Kidney glomerular epithelial cell (primary cell): ENCODE measurements at regions not wholly inside any gene's neighbourhood (a gene's known extent, or its start where the extent isn't known, plus 50 kb on each side); places are given as distances from the start of the nearest gene placed in this dataset.

Source experiments
- DNase-seq: peaks from one replicate; lab custom pipeline; 2025; lab: John Stamatoyannopoulos, UW

DNA sequence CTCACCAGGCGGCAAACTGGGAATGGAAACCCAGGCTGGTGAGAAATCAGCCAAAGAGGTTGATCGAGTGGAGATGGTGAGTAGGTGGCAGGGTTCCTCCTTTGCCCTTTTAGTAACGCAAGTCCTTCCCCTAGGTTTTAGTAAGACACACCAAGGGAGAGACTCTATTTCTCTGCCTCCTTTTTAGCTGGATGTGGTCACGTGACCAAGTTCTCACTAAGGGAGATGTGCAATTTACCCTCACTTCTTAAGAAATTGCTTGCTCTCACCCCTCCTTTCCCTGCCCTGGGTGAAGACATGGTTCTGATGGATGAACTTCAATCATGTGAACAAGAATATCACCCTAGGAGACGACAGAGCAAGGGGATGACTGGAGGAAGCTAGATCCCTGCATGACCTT, 99.8 kb upstream of the FOXF1 start:
- no peak for DNase-seq

DNA sequence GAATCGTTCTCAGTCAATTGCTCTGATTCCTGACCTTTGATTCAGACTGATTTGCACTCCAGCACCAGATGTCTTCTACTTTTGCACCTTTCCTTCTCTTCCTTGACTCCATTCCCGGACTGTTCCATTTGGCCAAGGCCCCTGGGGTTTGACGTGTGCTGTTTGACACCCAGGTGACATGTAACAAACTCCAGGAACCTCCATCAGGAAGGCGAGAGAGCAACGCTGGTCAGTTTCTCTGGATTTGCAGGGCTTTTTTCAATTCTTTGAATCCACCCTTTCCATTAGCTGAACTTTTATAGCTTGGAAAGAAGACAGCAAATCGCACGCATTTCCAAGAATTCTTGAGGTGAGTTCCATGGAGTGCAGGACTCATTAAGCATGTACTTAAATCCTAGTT, 98.4 kb upstream of the FOXF1 start:
- no peak for DNase-seq

DNA sequence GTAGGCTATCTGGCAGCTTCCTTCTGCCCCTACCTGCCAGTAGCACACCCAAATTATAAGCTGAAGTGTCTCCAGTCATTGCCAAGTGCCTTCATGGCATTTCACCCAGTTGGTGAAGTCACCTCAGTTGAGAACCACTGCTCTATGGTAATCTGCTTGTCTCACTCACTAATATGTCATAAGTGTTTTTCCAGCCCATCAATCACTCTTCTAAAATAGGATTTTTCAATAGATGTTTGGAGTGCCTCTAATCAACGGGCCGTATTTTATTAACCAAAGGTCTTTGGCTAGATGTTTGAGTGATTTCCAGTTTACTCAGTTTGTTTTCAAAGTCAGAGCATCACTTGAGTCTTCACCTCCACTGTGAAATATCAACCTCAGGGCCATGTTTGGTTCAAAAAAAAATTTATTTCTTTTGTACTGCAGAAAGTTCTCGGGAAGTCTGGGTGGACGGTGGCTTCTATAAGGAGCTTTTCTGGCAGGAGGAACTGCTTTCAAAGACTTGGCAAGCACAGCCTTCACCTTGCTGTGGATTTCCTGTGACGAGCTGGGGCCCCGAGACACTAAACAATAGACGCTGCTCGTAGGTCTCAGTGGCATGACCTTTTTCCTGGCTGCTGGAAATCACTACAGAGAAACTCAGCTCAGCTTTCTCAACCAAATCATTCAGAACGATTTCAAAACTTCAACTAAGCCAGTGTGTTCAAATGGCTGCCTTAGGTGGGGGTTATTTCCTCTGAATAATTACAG, 95.2 kb upstream of the FOXF1 start:
- DNase-seq, result no peak

DNA sequence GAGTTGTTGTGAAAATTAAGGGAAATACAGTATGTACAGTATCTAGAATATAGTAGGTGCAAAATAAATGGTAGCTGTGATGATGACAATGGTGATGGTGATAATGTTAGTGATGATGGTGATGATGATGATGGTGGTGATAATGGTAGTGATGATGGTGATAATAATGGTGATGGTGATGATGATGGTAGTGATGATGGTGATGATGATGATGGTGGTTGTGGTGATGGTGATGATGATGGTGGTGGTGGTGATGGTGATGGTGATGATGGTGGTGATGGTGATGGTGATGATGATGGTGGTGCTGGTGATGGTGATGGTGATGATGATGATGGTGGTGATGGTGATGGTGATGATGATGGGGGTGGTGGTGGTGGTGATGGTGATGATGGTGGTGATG, 91.3 kb upstream of the FOXF1 start:
- no peak for DNase-seq

DNA sequence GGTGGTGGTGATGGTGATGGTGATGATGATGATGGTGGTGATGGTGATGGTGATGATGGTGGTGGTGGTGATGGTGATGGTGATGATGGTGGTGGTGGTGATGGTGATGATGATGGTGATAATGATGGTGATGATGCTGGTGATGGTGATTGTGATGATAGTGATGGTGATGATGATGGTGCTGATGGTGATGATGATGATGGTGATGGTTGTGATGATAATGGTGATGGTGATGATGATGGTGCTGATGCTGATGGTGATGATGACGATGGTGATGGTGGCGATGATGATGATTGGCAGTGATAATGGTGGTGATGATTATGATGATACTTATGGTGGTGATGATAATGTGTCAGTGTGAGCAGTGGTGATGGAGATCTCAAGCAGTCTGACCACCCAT, 90.8 kb upstream of the FOXF1 start:
- no peak for DNase-seq

DNA sequence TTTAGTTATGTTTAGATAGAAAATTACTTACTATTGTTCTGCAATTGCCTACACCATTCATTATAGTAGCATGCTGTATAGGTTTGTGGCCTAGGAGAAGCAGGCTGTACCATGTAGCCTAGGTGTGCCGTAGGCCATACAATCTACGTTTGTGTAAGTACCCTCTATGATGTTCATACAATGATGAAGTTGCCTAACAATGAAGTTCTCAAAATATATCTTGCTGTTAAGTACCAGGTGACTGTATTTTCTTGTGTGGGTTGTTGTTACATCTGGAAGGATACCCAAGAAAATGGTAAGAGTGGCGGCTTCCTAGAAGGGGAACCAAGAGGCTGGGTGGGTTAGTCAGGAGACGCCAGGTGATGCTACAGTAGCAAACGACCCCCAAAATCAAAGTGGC, 88.3 kb upstream of the FOXF1 start:
- DNase-seq, result no peak

DNA sequence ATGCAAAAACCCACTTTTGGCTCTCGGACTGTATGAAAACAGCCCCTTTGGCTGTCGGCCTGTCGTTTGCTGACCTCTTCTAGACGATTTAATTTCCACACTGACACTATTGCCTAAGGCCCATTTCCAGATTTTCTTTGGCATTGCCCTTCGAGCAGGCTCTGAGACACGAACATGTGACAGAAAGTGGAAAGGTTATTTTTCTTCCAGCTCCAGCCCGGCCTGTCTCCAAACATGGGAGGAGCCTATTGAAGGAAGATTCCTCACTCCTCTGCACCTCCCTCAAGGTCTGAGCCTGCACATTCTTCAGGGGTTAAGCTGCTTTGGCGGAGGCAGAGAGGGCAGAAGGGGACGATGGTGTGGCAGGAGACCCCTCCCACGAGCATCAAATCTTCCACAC, 85.9 kb upstream of the FOXF1 start:
- DNase-seq, result no peak

DNA sequence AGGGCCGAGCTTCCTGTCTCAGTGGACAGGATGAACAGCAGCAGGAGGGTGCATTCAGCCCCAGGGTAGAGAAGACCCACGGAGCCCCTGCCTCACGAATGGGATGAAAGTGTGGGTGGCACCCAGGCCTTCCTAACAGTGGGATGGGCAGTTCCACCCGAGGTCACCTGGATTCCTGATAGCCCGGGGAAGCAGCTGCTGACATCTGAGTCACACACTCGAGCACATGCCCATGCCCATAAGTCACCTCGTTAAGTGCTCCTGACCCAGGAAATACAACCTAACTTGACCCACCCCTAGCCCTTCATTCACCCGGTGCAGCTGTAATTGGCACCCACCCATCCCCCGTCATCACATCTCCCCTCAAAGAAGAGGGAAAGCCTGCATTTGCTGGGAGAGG, 85.3 kb upstream of the FOXF1 start:
- DNase-seq, result no peak

DNA sequence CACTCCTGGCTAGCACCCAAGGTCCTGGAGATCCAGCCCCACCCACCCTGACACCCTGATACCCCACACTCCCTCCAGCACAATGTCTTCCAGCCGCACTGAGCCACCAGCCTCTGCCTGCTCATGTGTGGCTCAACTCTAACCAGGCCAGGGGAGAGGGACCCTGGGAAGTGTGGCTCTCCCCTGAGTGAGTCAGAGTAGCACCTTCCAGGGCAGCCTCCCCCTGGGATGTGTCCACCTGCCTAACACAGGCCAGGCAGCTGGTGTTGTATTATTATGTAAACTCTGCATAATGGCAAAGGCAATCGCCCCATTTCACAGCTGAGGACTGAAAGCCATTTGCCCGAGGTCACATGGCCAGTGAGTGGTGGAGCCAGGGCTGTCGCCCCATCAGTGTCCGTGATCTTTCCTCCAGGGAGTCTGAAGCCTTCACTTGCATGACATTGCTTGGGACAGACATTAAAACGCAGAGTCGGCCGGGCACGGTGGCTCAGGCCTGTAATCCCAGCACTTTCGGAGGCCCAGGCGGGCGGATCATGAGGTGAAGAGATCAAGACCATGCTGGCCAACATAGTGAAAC, 84.2 kb upstream of the FOXF1 start:
- DNase-seq, result no peak

DNA sequence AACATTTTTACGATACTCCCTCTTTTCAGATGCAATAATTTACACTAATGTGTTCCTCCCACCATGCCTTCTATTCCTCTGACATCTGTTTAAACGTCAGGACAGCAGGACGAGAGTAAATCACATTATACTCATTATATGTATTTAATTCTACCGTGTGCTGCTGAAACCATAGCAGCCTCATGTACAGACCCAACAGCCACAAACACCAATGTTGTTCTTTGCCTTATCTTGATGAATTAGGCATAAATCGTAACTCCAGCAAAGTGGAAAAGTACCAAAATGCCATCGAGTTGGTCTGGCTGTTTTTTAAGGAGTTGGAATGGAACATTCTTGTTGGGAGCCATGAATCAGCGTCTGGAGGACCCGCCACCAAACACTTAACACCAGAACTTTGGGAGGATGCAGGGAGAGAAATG, 82.9 kb upstream of the FOXF1 start:
- no peak for DNase-seq

DNA sequence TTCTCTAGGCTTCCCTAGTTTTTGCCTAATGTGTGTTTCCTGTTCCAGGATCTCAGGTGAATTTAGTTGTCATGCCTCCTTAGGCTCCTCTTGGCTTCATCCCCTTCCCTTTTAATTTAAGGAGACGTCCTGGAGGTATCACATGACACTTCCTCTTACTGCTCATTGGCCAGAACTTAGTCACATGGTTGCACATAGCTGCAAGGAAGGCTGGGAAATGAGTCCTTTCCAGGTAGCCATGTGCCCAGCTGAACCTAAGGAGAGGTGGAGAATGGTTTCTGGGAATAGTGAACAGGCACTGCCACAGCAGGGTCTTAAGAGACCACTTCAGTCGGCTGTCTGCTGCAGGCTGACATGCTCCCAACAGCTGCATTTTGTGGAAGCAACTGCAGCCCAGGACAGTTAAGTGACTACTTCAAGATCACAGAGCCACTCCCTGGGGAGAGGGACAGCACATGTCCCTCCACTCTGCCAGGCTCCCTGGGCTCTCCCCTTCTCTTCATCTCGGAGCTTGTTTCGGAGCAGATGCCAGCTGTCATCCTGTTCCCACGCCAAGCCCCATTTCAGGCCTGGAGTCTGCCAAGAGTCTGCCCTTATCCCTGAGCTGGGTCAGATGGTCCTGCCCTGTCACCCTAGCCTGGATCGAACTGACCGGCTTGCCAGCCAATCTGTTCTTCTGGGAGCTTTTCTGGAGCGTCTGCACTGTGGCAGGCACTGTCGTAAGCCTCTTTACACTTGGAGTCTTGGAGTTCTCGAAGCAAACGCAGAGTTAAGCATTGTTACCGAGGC, 81.4 kb upstream of the FOXF1 start:
- no peak for DNase-seq

DNA sequence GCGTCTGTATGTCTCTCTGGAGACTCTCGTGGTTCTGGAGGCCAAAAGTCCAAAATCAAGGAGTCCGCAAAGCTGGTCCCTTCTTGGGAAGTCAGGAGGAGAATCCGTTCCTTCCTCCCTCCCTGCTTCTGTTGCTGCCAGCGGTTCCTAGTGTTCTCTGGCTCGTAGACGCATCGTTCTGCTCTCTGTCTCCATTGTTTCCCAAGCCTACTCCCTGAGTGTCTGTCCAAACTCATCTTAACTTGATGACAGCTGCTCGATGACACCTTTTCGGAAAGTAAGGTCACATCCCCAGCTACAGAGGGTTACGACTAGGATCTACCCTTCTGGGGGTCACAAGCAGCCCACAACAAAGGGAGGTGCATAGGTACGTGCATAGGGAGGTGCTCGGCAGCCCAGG, 80.7 kb upstream of the FOXF1 start:
- DNase-seq, result no peak

DNA sequence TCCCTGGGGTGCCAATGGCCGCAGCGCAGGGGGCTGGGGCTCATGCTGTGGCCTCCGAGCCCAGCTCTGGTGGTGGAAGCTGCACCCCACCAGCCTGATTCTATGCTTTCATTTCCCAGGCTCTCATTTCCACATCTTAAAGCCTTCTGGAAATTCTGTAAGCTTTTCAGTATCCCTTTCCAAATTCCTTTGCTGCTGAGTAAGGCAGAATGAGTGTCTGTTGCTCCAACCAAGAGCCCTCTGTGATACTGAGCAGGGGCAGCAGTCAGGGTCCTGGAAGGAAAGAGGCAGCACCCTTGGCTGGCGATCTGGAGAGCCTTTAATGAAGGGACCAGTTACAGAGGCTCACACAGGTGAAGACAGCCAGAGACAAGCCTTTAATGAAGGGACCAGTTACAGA, 79.5 kb upstream of the FOXF1 start:
- no peak for DNase-seq

DNA sequence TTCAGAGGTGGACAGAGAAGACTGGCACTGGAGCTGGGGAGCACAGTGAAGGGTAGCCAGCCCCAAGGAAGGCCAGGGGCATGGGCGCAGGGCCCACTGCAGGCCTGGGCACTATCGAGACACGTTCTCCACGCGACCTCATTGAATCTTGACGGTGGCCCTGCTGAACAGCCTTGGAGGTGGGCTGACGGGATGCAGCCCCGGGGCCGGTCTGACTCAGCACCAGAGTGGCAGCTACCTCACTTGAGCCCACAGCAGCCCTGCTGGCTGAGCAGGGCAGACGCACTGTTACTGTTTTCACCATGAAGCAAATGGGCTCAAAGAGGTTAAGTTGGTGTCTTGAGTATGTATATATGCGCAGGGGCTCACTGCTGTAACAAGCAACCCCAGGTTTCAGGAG, 78.8 kb upstream of the FOXF1 start:
- no peak for DNase-seq

DNA sequence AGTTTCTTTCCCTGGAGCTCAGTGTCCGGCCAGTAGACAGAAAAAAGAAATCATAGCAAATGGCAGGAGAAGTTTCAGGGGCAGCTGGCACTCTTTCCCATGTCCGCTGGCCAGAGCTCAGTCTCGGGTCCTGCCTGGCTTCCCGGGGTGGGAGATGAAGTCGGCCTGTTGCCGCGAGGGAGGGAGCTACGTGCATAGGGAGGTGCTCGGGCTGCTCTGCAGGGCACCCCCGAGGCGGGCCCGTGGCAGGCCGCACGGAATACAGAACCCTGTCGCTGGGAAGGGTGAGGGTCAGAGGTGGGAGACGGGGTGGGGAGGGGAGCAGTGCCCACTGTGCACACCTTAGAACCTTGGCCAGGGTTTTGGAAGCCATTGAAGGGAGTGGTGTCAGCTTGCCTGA, 78.3 kb upstream of the FOXF1 start:
- no peak for DNase-seq

DNA sequence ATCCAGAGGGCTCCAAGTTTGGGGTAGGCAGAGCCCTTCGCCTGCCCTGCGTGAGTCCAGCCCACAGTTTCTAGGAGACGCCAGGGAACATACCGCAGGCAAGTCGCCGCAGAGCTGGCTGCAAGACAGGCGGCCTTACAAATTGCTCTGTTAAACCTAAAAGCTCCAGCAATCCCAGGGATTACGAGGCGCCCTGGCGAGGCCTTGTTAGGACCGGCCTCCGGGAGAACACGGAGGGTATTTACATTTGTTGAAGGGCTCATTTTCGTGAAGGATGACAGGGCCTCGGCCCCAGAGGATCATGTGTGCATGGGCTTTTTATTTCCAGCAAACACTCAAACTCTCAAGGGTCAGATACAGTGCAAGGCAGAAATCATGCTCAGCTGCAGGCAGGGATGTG, 77.6 kb upstream of the FOXF1 start:
- DNase-seq, result no peak

DNA sequence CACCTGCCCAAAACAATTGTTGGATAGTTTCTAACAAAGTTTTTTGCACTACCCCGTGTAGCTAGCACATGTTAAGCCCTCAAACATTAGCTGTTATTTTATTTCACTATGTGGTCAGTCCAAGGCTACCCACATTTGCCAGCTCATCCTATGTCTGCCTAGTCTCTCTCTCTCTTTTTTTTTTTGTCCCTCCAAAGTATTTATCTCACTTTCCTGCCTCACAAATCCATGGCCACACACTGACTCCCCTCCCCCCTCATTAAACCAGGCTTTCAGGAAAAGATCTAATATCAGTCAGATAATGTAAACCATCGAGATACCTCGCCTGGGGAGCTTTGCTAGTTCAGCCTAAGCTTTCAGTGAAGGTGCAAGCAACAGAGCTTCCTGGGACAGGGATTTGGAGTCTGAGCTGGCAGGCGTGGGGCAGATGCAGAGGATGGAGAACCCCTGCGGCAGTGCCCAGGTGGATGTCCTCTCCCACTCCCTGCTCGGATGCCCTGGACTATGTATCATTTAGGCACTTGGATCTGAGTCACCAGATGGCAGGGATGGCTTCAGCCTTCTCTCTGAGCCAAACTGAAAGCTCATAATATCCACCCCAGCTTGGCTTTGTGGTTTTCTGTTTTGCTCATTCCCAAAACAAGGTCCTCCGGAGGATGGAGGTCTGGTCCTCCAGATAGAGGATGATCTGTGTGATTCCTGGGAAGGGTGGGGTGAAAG, 73.7 kb upstream of the FOXF1 start:
- no peak for DNase-seq

DNA sequence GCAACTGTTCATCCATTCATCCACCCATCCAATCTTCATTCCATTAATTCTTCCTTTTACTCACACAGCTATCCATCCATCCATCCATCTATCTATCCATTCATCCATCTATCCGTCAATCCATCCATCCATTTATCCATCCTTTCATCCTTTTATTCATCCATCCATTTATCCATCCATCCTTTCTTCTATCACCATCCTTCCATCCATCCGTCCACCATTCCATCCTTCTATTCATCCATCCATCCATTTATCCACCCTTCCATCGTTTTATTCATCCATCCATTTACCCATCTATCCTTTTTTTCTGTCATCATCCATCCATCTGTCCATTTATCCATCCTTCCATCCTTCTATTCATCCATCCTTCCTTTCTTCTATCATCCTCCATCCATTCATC, 73.0 kb upstream of the FOXF1 start:
- DNase-seq, result no peak

DNA sequence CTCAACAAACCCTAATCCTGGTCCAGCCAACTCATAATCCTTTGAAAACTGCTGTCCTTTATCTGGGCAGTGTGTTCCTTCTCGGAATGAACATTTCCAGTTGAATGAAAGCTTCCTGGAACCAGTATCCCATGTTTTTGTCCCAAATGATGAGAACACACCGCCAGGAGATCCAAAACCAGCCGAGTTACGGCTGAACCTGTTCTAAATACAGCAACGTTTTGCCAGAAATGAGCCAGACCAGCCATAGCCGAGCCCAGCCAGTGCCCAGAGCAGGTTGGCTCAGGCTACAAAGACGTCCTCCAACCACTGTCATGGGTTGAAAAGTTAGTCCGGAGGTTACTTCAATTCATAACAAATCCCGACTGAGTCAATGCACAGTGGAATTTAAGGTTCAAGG, 67.6 kb upstream of the FOXF1 start:
- no peak for DNase-seq

DNA sequence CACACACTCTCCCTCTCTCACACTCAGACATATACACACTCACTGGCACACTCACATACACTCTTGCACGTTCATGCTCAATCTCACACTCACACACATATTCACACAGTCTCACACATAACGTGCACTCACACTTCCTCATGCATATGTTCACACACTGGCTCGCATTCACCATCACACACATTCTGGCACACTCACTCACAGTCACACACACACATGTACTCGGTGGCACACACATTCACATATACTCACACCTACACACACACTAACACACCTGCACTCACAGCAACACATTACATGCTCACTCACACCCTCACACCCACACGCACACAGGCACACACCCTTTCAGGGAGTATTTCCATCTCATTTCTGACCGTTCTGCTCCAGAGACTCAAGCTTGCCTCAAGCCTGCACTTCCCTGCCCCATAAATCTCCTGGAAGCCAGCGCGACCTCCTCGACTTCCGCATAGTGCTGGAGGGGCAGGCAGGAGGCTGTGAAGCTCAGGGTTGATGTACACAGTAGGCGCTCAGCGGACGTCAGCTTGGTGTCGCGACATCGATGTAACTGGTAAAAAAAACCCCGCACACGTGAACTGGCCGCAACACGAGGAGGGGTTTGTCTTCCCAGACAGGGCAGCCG, 66.7 kb upstream of the FOXF1 start:
- DNase-seq, result no peak

DNA sequence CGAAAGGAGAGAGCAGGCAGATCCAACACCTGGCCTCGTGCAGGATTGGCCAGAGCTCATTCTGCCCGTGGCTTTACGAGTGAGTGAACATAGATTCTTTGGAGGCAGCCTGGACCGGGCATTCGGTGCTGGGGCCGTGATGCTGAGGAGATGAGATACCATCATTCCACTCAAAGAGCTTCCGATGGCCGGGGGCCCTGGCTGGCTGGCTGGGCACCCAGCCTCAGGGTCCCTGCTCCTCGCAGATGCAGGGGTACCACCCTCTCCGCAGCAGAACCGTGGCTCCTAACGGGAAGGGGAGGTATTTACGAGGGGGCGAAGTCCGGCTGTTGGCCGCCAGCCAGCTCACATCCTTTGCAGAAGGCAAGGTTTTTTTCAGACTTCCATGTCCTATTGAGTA, 66.1 kb upstream of the FOXF1 start:
- DNase-seq, result no peak

DNA sequence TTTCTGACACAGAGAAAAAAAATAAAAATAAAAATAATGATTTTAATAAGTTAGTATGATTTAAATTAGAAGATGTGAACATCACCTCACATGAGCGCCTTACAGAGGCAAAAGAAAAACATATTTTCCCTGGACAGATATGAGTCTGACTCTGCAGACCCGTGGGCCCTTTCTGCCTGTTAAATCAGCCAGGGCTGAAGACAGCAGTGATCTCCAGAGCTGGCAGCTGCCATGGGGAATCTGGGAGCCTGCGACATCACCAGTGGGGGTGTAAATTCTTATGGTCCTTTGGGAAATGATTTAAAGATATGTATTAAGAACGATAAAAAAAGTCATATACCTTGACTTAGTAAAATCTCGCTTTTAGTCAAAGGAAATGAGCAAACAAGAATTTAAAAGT, 65.7 kb upstream of the FOXF1 start:
- no peak for DNase-seq
